ENCODE measurements at regions not wholly inside any gene's neighbourhood (a gene's known extent, or its start where the extent isn't known, plus 50 kb on each side); places are given as distances from the start of the nearest gene placed in this dataset.

DNA sequence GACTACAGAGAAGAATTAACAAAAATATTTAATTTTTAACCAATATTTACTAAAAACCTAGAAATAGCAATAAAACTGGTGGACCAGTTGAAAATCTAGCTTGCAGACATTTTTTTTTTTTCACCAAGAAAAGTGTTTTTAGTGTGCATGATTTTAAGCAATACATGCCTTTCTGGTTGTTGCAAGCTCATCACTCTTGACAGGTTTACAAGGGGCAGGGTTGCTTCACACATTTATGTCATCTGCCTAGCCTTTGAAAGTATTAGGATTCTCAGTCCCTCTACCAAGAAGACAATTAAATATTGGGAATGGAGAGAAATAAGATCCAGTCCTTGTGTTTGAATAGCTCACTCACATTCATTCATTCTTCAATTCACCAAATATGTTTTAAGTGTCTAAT is 53.8 kb upstream of the LYPLAL1 start:
- TF ChIP-seq, protein P1, sequence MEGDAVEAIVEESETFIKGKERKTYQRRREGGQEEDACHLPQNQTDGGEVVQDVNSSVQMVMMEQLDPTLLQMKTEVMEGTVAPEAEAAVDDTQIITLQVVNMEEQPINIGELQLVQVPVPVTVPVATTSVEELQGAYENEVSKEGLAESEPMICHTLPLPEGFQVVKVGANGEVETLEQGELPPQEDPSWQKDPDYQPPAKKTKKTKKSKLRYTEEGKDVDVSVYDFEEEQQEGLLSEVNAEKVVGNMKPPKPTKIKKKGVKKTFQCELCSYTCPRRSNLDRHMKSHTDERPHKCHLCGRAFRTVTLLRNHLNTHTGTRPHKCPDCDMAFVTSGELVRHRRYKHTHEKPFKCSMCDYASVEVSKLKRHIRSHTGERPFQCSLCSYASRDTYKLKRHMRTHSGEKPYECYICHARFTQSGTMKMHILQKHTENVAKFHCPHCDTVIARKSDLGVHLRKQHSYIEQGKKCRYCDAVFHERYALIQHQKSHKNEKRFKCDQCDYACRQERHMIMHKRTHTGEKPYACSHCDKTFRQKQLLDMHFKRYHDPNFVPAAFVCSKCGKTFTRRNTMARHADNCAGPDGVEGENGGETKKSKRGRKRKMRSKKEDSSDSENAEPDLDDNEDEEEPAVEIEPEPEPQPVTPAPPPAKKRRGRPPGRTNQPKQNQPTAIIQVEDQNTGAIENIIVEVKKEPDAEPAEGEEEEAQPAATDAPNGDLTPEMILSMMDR (conservative IDR thresholded peaks at IDR 0.05) = no peak
- Mint-ChIP-seq H3K9me3 (no peaks in the 10 kb centered on the region), H3K36me3 (no peaks in the 10 kb centered on the region), H3K4me3 (no peak overlapping the region), H3K27ac (no peak overlapping the region), H3K27me3 (no peaks in the 10 kb centered on the region), H3K4me1 (ENCODE audit: unreplicated experiment) (peaks cover 7% of the 10 kb centered on the region)
- DNase-seq (ENCODE audit: extremely low spot score, unreplicated experiment) = no peak

DNA sequence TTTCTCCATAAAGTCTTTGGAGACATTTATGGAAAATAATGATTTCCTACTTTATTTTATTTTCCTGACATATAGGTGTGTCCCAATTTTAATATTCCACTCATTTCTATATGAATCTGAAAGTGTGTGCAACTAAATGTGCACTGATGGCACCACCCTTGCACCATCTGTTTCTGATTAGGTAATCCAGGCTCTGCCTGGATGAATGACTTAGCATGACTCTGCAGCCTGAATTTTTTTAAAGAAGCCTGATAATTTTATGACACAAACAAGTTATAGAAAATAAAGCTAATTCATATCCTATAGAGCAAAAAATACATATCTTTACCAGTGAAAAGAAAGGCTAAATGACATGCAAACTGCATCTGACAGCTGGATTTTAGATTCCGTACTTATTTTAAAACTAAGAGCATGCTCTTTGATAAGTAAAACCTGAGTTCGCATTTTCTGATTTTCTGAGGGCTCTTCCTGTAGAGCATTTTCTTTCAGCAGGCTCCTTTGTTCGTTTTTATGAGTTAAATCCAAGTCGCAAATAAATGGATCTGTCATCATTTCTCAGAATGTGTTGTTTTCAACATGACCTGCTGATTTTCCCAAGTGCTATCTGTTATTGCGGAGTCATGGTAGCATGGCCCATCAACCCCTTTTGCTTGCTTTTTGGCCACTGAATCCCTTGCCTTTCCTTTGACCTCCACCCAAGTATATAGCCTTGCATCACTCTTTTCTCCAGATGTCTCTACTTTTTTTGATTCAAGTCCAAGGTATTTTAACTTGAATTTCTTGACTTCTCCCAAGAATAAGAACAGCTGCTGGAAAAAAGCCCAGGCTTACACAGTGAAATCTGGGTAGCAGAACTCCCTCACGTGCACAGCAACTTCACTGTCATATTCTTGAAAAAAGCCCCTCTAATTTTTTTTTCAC is 52.8 kb upstream of the LYPLAL1 start:
- Mint-ChIP-seq H3K36me3 (no peaks in the 10 kb centered on the region), H3K27ac (peak overlapping the region; percentile 29), H3K4me3 (no peak overlapping the region), H3K9me3 (no peaks in the 10 kb centered on the region), H3K4me1 (ENCODE audit: unreplicated experiment) (peaks cover 7% of the 10 kb centered on the region), H3K27me3 (no peaks in the 10 kb centered on the region)
- TF ChIP-seq, protein P1 (conservative IDR thresholded peaks at IDR 0.05) = no peak
- DNase-seq (ENCODE audit: extremely low spot score, unreplicated experiment) = no peak

DNA sequence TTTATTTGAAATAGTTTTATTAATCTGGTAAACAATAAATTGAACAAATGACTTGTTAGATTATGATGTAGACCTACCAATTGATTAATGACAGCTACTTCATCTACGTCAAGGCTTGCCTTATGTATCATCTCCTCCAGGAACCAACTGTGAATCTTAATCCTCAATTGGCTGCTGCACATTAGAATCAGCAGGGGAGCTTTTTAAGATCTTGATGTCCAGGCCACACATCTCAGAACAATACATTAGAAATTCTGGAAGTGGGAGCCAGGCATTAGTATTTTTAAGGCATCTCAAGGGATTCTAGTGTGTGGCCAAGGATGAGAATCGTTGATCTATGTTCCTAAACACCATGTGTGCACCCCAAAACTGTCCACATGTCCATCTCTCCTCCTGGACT is 52.0 kb upstream of the LYPLAL1 start:
- no peaks in the 10 kb centered on the region for H3K36me3 Mint-ChIP-seq
- H3K27ac Mint-ChIP-seq = no peak overlapping the region
- no peaks in the 10 kb centered on the region for H3K9me3 Mint-ChIP-seq
- H3K27me3 Mint-ChIP-seq = no peaks in the 10 kb centered on the region
- TF ChIP-seq, protein P1 (conservative IDR thresholded peaks at IDR 0.05) = no peak
- no peak for DNase-seq (ENCODE audit: extremely low spot score, unreplicated experiment)
- no peak overlapping the region for H3K4me3 Mint-ChIP-seq
- H3K4me1 Mint-ChIP-seq (ENCODE audit: unreplicated experiment) = peaks cover 7% of the 10 kb centered on the region

DNA sequence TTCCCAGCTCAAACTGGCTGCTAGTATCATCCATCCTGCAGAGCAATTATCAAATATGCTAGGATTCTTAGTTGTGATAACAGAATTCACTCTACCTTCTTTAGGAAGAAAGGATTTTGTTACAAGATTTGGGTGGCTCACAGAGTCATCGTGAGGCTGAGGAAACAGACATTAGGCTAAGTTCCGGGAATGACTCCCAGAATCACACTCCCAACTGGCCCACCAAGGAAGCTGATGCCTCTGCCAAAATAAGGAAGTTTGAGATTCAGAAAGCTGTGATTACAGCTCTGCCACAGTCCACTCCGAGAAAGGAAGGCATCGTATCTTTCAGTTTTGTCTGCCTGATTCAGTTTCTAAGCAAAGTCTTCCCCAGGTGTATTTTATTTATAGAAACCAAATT is 50.6 kb upstream of the LYPLAL1 start:
- H3K9me3 Mint-ChIP-seq = no peaks in the 10 kb centered on the region
- DNase-seq (ENCODE audit: extremely low spot score, unreplicated experiment) = no peak
- peaks cover 7% of the 10 kb centered on the region for H3K4me1 Mint-ChIP-seq (ENCODE audit: unreplicated experiment)
- no peaks in the 10 kb centered on the region for H3K36me3 Mint-ChIP-seq
- no peak overlapping the region for H3K4me3 Mint-ChIP-seq
- TF ChIP-seq, protein P1 (conservative IDR thresholded peaks at IDR 0.05) = no peak
- H3K27me3 Mint-ChIP-seq = no peaks in the 10 kb centered on the region
- H3K27ac Mint-ChIP-seq = no peak overlapping the region
